ENCODE measurements at regions not wholly inside any gene's neighbourhood (a gene's known extent, or its start where the extent isn't known, plus 50 kb on each side); places are given as distances from the start of the nearest gene placed in this dataset.

DNA sequence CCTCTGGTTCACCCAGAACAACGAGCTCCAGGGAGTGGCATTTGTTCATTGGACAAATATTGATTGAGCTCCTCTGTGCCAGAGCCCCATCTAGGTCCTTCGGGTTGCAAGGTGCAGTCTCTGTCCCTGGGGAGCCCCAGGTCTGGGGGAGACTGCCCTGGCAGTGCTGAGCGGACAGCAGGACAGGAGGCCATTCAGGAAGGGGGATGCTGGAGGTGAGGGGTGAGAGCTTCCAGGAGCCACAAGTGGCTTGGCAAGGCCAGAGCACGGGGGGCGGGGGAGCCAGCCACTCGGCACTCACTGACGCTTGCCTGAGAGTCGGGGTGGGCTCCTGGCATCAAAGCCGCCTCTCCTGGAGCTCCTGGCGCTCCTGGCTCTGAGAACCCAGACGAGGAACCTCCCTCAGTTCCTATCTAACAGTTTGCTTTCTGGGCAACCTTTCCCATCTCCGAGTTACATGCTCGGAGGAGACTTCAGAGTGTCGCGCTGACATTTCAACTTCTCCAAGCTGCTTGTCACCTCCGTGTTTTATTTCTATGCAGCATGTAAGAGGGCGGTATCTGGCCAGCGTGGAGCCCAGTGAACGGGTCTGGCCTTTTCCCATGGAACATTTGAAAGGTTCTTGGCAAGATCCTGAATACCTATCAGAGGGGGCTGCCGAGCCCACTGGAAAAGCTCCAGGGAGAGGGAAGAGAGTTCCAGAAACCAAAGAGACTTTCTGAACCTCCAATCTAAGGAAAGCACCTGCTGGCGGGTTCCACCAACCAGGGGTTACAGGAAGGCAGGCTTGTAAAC is 62.0 kb upstream of the BCL11B start:
- ChIA-PET CTCF (interaction anchor here (0.6 to 2.9 kb wide), 6 partner anchors 14 to 82 kb away, joined by 3 to 14 read pairs (median 4); no protein-coding TSS in a partner anchor), POLR2A (interaction anchor here (0.6 kb wide), 1 partner anchor 17 kb away, joined by 3 read pairs; no protein-coding TSS in a partner anchor)
- intact Hi-C loops (cut with micrococcal nuclease) = no loop called here
- Mint-ChIP-seq H3K27me3 (ENCODE audit: insufficient read depth, unreplicated experiment) (peaks cover 20% of the 10 kb centered on the region), H3K4me1 (ENCODE audit: insufficient read depth, unreplicated experiment) (no peaks in the 10 kb centered on the region), H3K9me3 (ENCODE audit: unreplicated experiment) (no peaks in the 10 kb centered on the region), H3K27ac (ENCODE audit: low read depth, unreplicated experiment) (no peak overlapping the region), H3K36me3 (ENCODE audit: insufficient read depth, unreplicated experiment) (no peaks in the 10 kb centered on the region), H3K4me3 (ENCODE audit: unreplicated experiment) (no peak overlapping the region)
- no TSS peak for BruUV-seq (replicated peaks)
- no peak for TF ChIP-seq CTCF (IDR thresholded peaks at IDR 0.05; ENCODE audit: unreplicated experiment)
- DNase-seq (ENCODE audit: unreplicated experiment) = no peak

DNA sequence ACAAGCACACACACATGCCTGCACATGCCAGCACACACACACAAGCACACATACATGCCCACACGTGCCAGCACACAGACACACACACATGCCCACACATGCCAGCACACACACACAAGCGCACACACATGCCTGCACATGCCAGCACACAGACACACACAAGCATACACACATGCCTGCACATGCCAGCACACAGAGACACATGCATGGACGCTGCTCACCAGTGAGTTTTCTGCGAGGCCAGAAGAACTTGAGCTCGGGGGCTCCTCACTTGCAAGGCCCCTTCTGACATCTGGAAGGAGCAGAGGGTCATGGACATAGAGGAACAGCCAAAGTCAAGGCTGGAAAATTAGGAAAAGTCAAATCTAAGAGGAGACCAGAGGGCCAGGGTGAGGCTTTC is 61.2 kb upstream of the BCL11B start:
- TF ChIP-seq CTCF (IDR thresholded peaks at IDR 0.05; ENCODE audit: unreplicated experiment) = no peak
- ChIA-PET CTCF (interaction anchor here (0.6 to 2.9 kb wide), 2 partner anchors 13 to 83 kb away, joined by 4 to 14 read pairs; no protein-coding TSS in a partner anchor), POLR2A (interaction anchor here (0.6 kb wide), 1 partner anchor 18 kb away, joined by 3 read pairs; no protein-coding TSS in a partner anchor)
- Mint-ChIP-seq H3K36me3 (ENCODE audit: insufficient read depth, unreplicated experiment) (no peaks in the 10 kb centered on the region), H3K27me3 (ENCODE audit: insufficient read depth, unreplicated experiment) (peaks cover 11% of the 10 kb centered on the region), H3K27ac (ENCODE audit: low read depth, unreplicated experiment) (peak overlapping the region; percentile 25), H3K4me1 (ENCODE audit: insufficient read depth, unreplicated experiment) (no peaks in the 10 kb centered on the region), H3K9me3 (ENCODE audit: unreplicated experiment) (no peaks in the 10 kb centered on the region), H3K4me3 (ENCODE audit: unreplicated experiment) (no peak overlapping the region)
- DNase-seq (ENCODE audit: unreplicated experiment) = no peak
- intact Hi-C loops (cut with micrococcal nuclease) = no loop called here
- no TSS peak for BruUV-seq (replicated peaks)

DNA sequence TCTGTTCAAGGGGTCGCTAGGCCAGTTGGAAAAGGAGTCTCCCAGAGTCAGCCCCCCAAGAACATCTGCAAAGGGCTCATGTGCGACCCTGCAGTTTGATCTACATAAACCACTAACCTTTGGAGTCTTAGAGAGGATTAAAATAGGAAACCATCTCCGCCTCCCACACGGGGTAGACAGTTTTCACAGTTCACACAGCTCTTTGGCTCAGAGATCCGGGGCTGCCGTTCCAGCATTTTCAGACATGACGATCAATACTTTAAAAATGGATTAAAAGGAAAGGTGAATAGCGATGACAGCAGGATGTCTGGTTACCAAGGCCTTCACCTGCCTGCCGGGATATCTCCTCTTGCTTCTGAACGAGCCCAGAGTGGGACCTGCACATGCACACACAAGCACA is 59.8 kb upstream of the BCL11B start:
- no TSS peak for BruUV-seq (replicated peaks)
- Mint-ChIP-seq H3K27ac (ENCODE audit: low read depth, unreplicated experiment) (no peak overlapping the region), H3K36me3 (ENCODE audit: insufficient read depth, unreplicated experiment) (no peaks in the 10 kb centered on the region), H3K4me3 (ENCODE audit: unreplicated experiment) (no peak overlapping the region), H3K9me3 (ENCODE audit: unreplicated experiment) (no peaks in the 10 kb centered on the region), H3K27me3 (ENCODE audit: insufficient read depth, unreplicated experiment) (no peaks in the 10 kb centered on the region), H3K4me1 (ENCODE audit: insufficient read depth, unreplicated experiment) (no peaks in the 10 kb centered on the region)
- no peak for DNase-seq (ENCODE audit: unreplicated experiment)
- no peak for TF ChIP-seq CTCF (IDR thresholded peaks at IDR 0.05; ENCODE audit: unreplicated experiment)
- intact Hi-C loops (cut with micrococcal nuclease) = no loop called here
- CTCF ChIA-PET = interaction anchor here (0.8 to 1.2 kb wide), 2 partner anchors 12 to 33 kb away, joined by 3 read pairs; no protein-coding TSS in a partner anchor
- POLR2A ChIA-PET = no interaction called here

DNA sequence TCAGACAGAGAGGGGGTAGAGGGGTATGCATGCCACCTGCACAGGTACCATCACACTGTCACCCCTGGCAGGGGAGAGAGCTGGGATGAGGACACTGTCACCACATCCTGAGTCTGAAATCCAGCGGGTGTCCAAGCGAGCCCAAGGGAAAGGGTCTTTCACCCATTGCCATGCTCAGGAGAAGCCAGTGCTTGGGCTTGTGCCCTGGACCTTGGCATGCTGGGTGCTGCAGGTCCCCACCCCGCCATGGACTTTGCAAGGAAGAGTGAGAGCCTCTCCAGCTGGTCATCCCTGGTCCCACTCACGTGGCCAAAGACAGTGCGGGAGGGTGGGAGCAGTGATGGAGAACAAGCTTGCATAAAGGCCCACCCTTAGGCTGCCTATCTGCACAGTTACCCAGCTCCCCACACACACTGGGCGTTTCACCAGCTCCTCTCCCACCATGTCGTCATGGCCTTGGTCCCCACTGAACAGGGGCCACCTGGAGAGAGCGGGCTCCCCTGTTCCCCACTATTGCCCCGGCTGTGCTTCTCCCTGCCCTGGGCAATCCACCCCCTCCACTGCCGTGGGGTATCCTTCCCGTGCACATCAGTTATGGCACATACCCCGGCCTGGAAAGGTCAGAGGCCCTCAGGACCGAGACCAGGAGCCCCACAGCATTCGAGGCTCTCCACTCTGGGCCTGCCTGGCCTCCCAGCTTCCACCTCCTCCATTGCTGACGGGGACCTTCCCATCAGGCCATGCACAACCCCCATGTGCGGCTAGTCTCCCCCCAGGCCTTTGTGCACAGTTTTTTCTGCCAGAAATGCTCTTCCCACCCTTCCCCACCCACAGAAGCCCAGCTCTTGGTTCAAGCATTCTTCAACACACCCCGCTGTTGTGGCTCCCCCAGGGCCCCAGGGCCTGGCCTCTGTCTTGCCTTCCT is 58.6 kb upstream of the BCL11B start:
- no peaks in the 10 kb centered on the region for H3K9me3 Mint-ChIP-seq (ENCODE audit: unreplicated experiment)
- H3K27ac Mint-ChIP-seq (ENCODE audit: low read depth, unreplicated experiment) = no peak overlapping the region
- no TSS peak for BruUV-seq (replicated peaks)
- ChIA-PET POLR2A (no interaction called here), CTCF (interaction anchor here (0.6 kb wide), 1 partner anchor 1806 kb away, joined by 6 read pairs; no protein-coding TSS in a partner anchor)
- H3K36me3 Mint-ChIP-seq (ENCODE audit: insufficient read depth, unreplicated experiment) = no peaks in the 10 kb centered on the region
- intact Hi-C loops (cut with micrococcal nuclease) = no loop called here
- H3K4me1 Mint-ChIP-seq (ENCODE audit: insufficient read depth, unreplicated experiment) = no peaks in the 10 kb centered on the region
- TF ChIP-seq CTCF (IDR thresholded peaks at IDR 0.05; ENCODE audit: unreplicated experiment) = no peak
- H3K27me3 Mint-ChIP-seq (ENCODE audit: insufficient read depth, unreplicated experiment) = no peaks in the 10 kb centered on the region
- no peak overlapping the region for H3K4me3 Mint-ChIP-seq (ENCODE audit: unreplicated experiment)
- DNase-seq (ENCODE audit: unreplicated experiment) = no peak
